CD8-positive, alpha-beta memory T cell (primary cell): ENCODE measurements at regions not wholly inside any gene's neighbourhood (a gene's known extent, or its start where the extent isn't known, plus 50 kb on each side); places are given as distances from the start of the nearest gene placed in this dataset.
A peak's percentile ranks its signal among the peaks of the same experiment; 100 is the strongest.
"Not testable (repeated sequence)": the region's sequence is repeated elsewhere in the genome, so short reads cannot be mapped to it uniquely, and the experiment has no call there.

Experiments used
- CTCF ChIA-PET: fragments of 350-600 bp; sonication (Branson Sonifier 250); formaldehyde crosslinking; loops from one replicate; lab custom pipeline; 2021; ENCODE audit warnings: antibody characterized with exemption; lab: Charles Lee
- POLR2A ChIA-PET: fragments of 350-600 bp; sonication (Branson Sonifier 250); formaldehyde crosslinking; loops from one replicate; lab custom pipeline; 2021; ENCODE audit warnings: antibody characterized with exemption; lab: Charles Lee
- DNase-seq, 5 donors: peaks; one replicate each; pipeline versions ENCODE4 v3.0.0 to v3.0.0-alpha.2; 2020 to 2022; ENCODE audit warnings: mixed read lengths in 1 of 5
- H3K27ac ChIP-seq: one replicate; pipeline ENCODE4 v1.7.0; 2013; ENCODE audit warnings: low read depth, mild to moderate bottlenecking, low read length, moderate library complexity
- H3K27me3 ChIP-seq: 2 replicates; pipeline ENCODE4 v1.7.0; 2013; ENCODE audit warnings: low read length, mild to moderate bottlenecking; ENCODE audit not compliant: insufficient read depth, poor library complexity, severe bottlenecking
- H3K36me3 ChIP-seq: 2 replicates; pipeline ENCODE4 v1.7.0; 2013; ENCODE audit warnings: mild to moderate bottlenecking, low read length, moderate library complexity; ENCODE audit not compliant: insufficient read depth
- H3K4me1 ChIP-seq: 2 replicates; pipeline ENCODE4 v1.7.0; 2013; ENCODE audit warnings: mild to moderate bottlenecking, low read length, moderate library complexity; ENCODE audit not compliant: insufficient read depth
- H3K4me3 ChIP-seq: 2 replicates; pipeline ENCODE4 v1.7.0; 2013; ENCODE audit warnings: mild to moderate bottlenecking, low read length
- H3K9me3 ChIP-seq: 2 replicates; pipeline ENCODE4 v1.7.0; 2013; ENCODE audit warnings: mild to moderate bottlenecking, low read length
- H3K27ac Mint-ChIP-seq, 8 donors: one replicate each; pipeline ENCODE4 v1.8.0; 2020 to 2021; ENCODE audit warnings: mixed read lengths in 8 of 8, mild to moderate bottlenecking in 6 of 8, inconsistent platforms in 3 of 8, moderate library complexity in 3 of 8
- H3K27me3 Mint-ChIP-seq, 2 donors: one replicate each; pipeline ENCODE4 v1.8.0; 2020 to 2021; ENCODE audit warnings: mixed read lengths in 2 of 2, mild to moderate bottlenecking in 1 of 2, moderate library complexity in 1 of 2
- H3K36me3 Mint-ChIP-seq, 3 donors: one replicate each; pipeline ENCODE4 v1.8.0; 2020 to 2021; ENCODE audit warnings: mixed read lengths in 3 of 3, inconsistent platforms in 1 of 3, mild to moderate bottlenecking in 1 of 3
- H3K4me1 Mint-ChIP-seq, 3 donors: one replicate each; pipeline ENCODE4 v1.8.0; 2020 to 2021; ENCODE audit warnings: mixed read lengths in 3 of 3, inconsistent platforms in 1 of 3, mild to moderate bottlenecking in 1 of 3
- H3K4me3 Mint-ChIP-seq, 7 donors: one replicate each; pipeline ENCODE4 v1.8.0; 2020 to 2021; ENCODE audit warnings: mixed read lengths in 7 of 7, mild to moderate bottlenecking in 6 of 7, moderate library complexity in 4 of 7, inconsistent platforms in 2 of 7
- H3K9me3 Mint-ChIP-seq, 5 donors: one replicate each; pipeline ENCODE4 v1.8.0; 2020 to 2022; ENCODE audit warnings: mixed read lengths in 5 of 5, mild to moderate bottlenecking in 3 of 5, moderate library complexity in 2 of 5, inconsistent platforms in 1 of 5

- H3K4me1 ChIP-seq = no peaks in the 10 kb centered on the region
- no peaks in the 10 kb centered on the region for H3K27me3 ChIP-seq
- no peak overlapping the region for H3K27ac ChIP-seq
- CTCF ChIA-PET = no interaction called here
- Mint-ChIP-seq H3K4me1 (no peaks in the 10 kb centered on the region), H3K36me3 (no peaks in the 10 kb centered on the region), H3K4me3 (peak overlapping the region in 1 of 7 donors; percentile 28), H3K27ac (no peak overlapping the region), H3K9me3 (peaks cover 0 to 5% (median 0%) of the 10 kb centered on the region in 5 donors), H3K27me3 (no peaks in the 10 kb centered on the region)
- no peak for DNase-seq
- no peak overlapping the region for H3K4me3 ChIP-seq
- POLR2A ChIA-PET = no interaction called here
- no peaks in the 10 kb centered on the region for H3K9me3 ChIP-seq
- no peaks in the 10 kb centered on the region for H3K36me3 ChIP-seq
Observed at GRCh38 chr2:58709274-58709673, 468.1 kb upstream of the FANCL start.

GRCh38 chr2:58708565-58708964 lies 467.4 kb upstream of the FANCL start:
- H3K9me3 ChIP-seq = no peaks in the 10 kb centered on the region
- POLR2A ChIA-PET = no interaction called here
- no peak overlapping the region for H3K4me3 ChIP-seq
- H3K36me3 ChIP-seq = no peaks in the 10 kb centered on the region
- no peaks in the 10 kb centered on the region for H3K27me3 ChIP-seq
- H3K27ac ChIP-seq = no peak overlapping the region
- CTCF ChIA-PET = no interaction called here
- no peaks in the 10 kb centered on the region for H3K4me1 Mint-ChIP-seq
- H3K27ac Mint-ChIP-seq = no peak overlapping the region
- no peaks in the 10 kb centered on the region for H3K27me3 Mint-ChIP-seq
- H3K9me3 Mint-ChIP-seq = peaks cover 0 to 5% (median 0%) of the 10 kb centered on the region in 5 donors
- H3K4me1 ChIP-seq = no peaks in the 10 kb centered on the region
- DNase-seq = no peak
- H3K36me3 Mint-ChIP-seq = no peaks in the 10 kb centered on the region
- H3K4me3 Mint-ChIP-seq = no peak overlapping the region

GRCh38 chr2:58702302-58702885 lies 461.3 kb upstream of the FANCL start:
- H3K36me3 ChIP-seq = no peaks in the 10 kb centered on the region

GRCh38 chr2:58701688-58702301 lies 460.7 kb upstream of the FANCL start:
- ChIA-PET CTCF (no interaction called here), POLR2A (no interaction called here)
- Histone ChIP-seq H3K4me3 (no peak overlapping the region), H3K9me3 (no peaks in the 10 kb centered on the region), H3K36me3 (no peaks in the 10 kb centered on the region), H3K27me3 (no peaks in the 10 kb centered on the region), H3K4me1 (no peaks in the 10 kb centered on the region), H3K27ac (no peak overlapping the region)
- Mint-ChIP-seq H3K36me3 (no peaks in the 10 kb centered on the region), H3K4me3 (no peak overlapping the region), H3K9me3 (peaks cover 0 to 7% (median 0%) of the 10 kb centered on the region in 5 donors), H3K27me3 (no peaks in the 10 kb centered on the region), H3K4me1 (no peaks in the 10 kb centered on the region), H3K27ac (no peak overlapping the region)
- no peak for DNase-seq

More at GRCh38 chr2:58702302-58702885, 461.3 kb upstream of the FANCL start:
- H3K4me3 Mint-ChIP-seq = no peak overlapping the region
- H3K27me3 ChIP-seq = no peaks in the 10 kb centered on the region
- no peak overlapping the region for H3K27ac ChIP-seq
- H3K4me1 ChIP-seq = no peaks in the 10 kb centered on the region
- H3K27ac Mint-ChIP-seq = no peak overlapping the region
- no peaks in the 10 kb centered on the region for H3K36me3 Mint-ChIP-seq
- H3K4me3 ChIP-seq = no peak overlapping the region
- H3K4me1 Mint-ChIP-seq = no peaks in the 10 kb centered on the region
- CTCF ChIA-PET = no interaction called here
- POLR2A ChIA-PET = no interaction called here
- no peaks in the 10 kb centered on the region for H3K27me3 Mint-ChIP-seq
- no peaks in the 10 kb centered on the region for H3K9me3 ChIP-seq
- DNase-seq = no peak
- peaks cover 0 to 7% (median 0%) of the 10 kb centered on the region in 5 donors for H3K9me3 Mint-ChIP-seq

- Mint-ChIP-seq H3K9me3 (peaks cover 0 to 2% (median 0%) of the 10 kb centered on the region in 5 donors), H3K4me3 (no peak overlapping the region), H3K27ac (no peak overlapping the region), H3K36me3 (no peaks in the 10 kb centered on the region), H3K4me1 (no peaks in the 10 kb centered on the region), H3K27me3 (peaks cover 0 to 2% of the 10 kb centered on the region in 2 donors)
- no peaks in the 10 kb centered on the region for H3K9me3 ChIP-seq
- CTCF ChIA-PET = no interaction called here
- no peak overlapping the region for H3K27ac ChIP-seq
- POLR2A ChIA-PET = no interaction called here
- H3K36me3 ChIP-seq = no peaks in the 10 kb centered on the region
- H3K27me3 ChIP-seq = no peaks in the 10 kb centered on the region
- H3K4me1 ChIP-seq = no peaks in the 10 kb centered on the region
- no peak overlapping the region for H3K4me3 ChIP-seq
- no peak for DNase-seq
Observed at GRCh38 chr2:58700591-58700990, 459.5 kb upstream of the FANCL start.

GRCh38 chr2:58699411-58699810 lies 458.3 kb upstream of the FANCL start:
- ChIA-PET POLR2A (no interaction called here), CTCF (no interaction called here)
- H3K4me1 ChIP-seq = no peaks in the 10 kb centered on the region
- no peaks in the 10 kb centered on the region for H3K36me3 ChIP-seq
- Mint-ChIP-seq H3K27ac (no peak overlapping the region), H3K36me3 (no peaks in the 10 kb centered on the region), H3K9me3 (peaks cover 0 to 6% (median 2%) of the 10 kb centered on the region in 5 donors), H3K4me3 (no peak overlapping the region), H3K27me3 (peaks cover 0 to 2% of the 10 kb centered on the region in 2 donors), H3K4me1 (no peaks in the 10 kb centered on the region)
- no peaks in the 10 kb centered on the region for H3K9me3 ChIP-seq
- H3K27ac ChIP-seq = no peak overlapping the region
- no peak for DNase-seq
- no peak overlapping the region for H3K4me3 ChIP-seq
- H3K27me3 ChIP-seq = no peaks in the 10 kb centered on the region

GRCh38 chr2:58698620-58699019 lies 457.5 kb upstream of the FANCL start:
- Histone ChIP-seq H3K27ac (no peak overlapping the region), H3K27me3 (no peaks in the 10 kb centered on the region), H3K4me3 (no peak overlapping the region), H3K4me1 (no peaks in the 10 kb centered on the region), H3K9me3 (no peaks in the 10 kb centered on the region), H3K36me3 (no peaks in the 10 kb centered on the region)
- ChIA-PET POLR2A (no interaction called here), CTCF (no interaction called here)
- no peak overlapping the region for H3K4me3 Mint-ChIP-seq
- H3K27ac Mint-ChIP-seq = no peak overlapping the region
- H3K4me1 Mint-ChIP-seq = no peaks in the 10 kb centered on the region
- H3K36me3 Mint-ChIP-seq = no peaks in the 10 kb centered on the region
- H3K27me3 Mint-ChIP-seq = peaks cover 0 to 2% of the 10 kb centered on the region in 2 donors
- no peak for DNase-seq
- H3K9me3 Mint-ChIP-seq = peaks cover 0 to 10% (median 5%) of the 10 kb centered on the region in 5 donors

- DNase-seq, H3K27ac Mint-ChIP-seq, CTCF ChIA-PET, H3K27me3 Mint-ChIP-seq, H3K4me3 ChIP-seq, H3K27me3 ChIP-seq, H3K36me3 Mint-ChIP-seq, H3K27ac ChIP-seq, H3K9me3 ChIP-seq, H3K4me3 Mint-ChIP-seq, H3K36me3 ChIP-seq, POLR2A ChIA-PET, H3K4me1 Mint-ChIP-seq, H3K4me1 ChIP-seq: not testable (repeated sequence)
- peaks cover 0 to 13% (median 9%) of the 10 kb centered on the region in 5 donors for H3K9me3 Mint-ChIP-seq
Observed at GRCh38 chr2:58694114-58694513, 453.0 kb upstream of the FANCL start.
